Ovary (tissue), 7 donors: ENCODE measurements at regions not wholly inside any gene's neighbourhood (a gene's known extent, or its start where the extent isn't known, plus 50 kb on each side); places are given as distances from the start of the nearest gene placed in this dataset.
A peak's percentile ranks its signal among the peaks of the same experiment; 100 is the strongest.
"Not testable (repeated sequence)": the region's sequence is repeated elsewhere in the genome, so short reads cannot be mapped to it uniquely, and the experiment has no call there.

Source experiments
- DNase-seq, 5 donors: peaks; one replicate each; pipeline ENCODE4 v3.0.0-alpha.2; 2019 to 2020
- H3K27ac ChIP-seq, 2 donors: fragments of 200-600 bp; one replicate each; pipeline versions ENCODE4 v1.5.1 to v1.8.0; 2019 to 2022
- H3K27me3 ChIP-seq: fragments of 200-600 bp; one replicate; pipeline ENCODE4 v1.8.0; 2022
- H3K36me3 ChIP-seq: fragments of 200-600 bp; sonication (generic); one replicate; pipeline ENCODE4 v1.5.1; 2019
- H3K4me1 ChIP-seq: one replicate; pipeline ENCODE4 v1.8.1; 2013; ENCODE audit warnings: mild to moderate bottlenecking, moderate library complexity; ENCODE audit not compliant: insufficient read depth
- H3K4me3 ChIP-seq: fragments of 200-600 bp; sonication (generic); one replicate; pipeline ENCODE4 v1.5.1; 2017
- H3K9me3 ChIP-seq, 2 donors: fragments of 200-600 bp in 1 of 2; sonication (generic) in 1 of 2; one replicate each; pipeline versions ENCODE4 v1.5.1 to v1.8.1; 2013 to 2019; ENCODE audit warnings: mild to moderate bottlenecking in 1 of 2, moderate library complexity in 1 of 2
- CTCF ChIP-seq, 3 donors: fragments of 450-650 bp in 2 of 3; fragments of 200-600 bp in 1 of 3; IDR thresholded peaks; one replicate each; pipeline versions ENCODE4 v1.5.1 to v1.8.0; 2016 to 2022; ENCODE audit warnings: antibody characterized with exemption in 3 of 3, mild to moderate bottlenecking in 1 of 3
- EP300 ChIP-seq: sonication (generic); formaldehyde crosslinking; IDR thresholded peaks from one replicate; pipeline ENCODE4 v1.6.1; 2017; ENCODE audit warnings: antibody characterized with exemption
- POLR2A ChIP-seq: fragments of 450-650 bp; IDR thresholded peaks from one replicate; pipeline ENCODE4 v1.6.1; 2017; ENCODE audit warnings: antibody characterized with exemption, mild to moderate bottlenecking, moderate library complexity
- WGBS, 3 donors: extraction: QIAGEN DNeasy Blood & Tissue Kit in 1 of 3; methylation state at CpG; one replicate each; pipeline versions ENCODE4 v1.1.5 to v1.1.7; 2013 to 2017; 5-methylcytosine and 5-hydroxymethylcytosine counted together
- intact Hi-C, 4 donors: fragments of 100-400 bp; cut with DNase I; formaldehyde crosslinking; loops; one replicate each; pipeline versions ENCODE4 v1.11.0 to v1.15.1; 2022 to 2023
- donor health status: DM: no; HTN: no; CAD: no; lungs with moderate emphysema.
- donor health status: DM: no; HTN: no; CAD: no.
- donor health status: Bipolar disorder and iron deficiency.
- donor health status: DM: no; HTN: no; CAD: no.
- donor health status: DM: yes; HTN: yes; CAD: no.

GRCh38 chr10:118960157-118961090 lies 69.1 kb upstream of the NANOS1 start:
- WGBS, 3 donors, result 58 to 59% (median 58%) methylated on average over 15 to 17 of the region's 17 CpGs
- peak in 4 of 5 donors; percentile 24 to 75 (median 41) for DNase-seq
- no peaks in the 10 kb centered on the region for H3K36me3 ChIP-seq
- no peak overlapping the region for H3K4me3 ChIP-seq
- H3K27me3 ChIP-seq, result no peaks in the 10 kb centered on the region
- intact Hi-C loops, result no loop called here
- no peaks in the 10 kb centered on the region for H3K9me3 ChIP-seq
- H3K4me1 ChIP-seq, result peaks cover 6% of the 10 kb centered on the region
- no peak overlapping the region for H3K27ac ChIP-seq
- TF ChIP-seq CTCF (IDR thresholded peaks at IDR 0.05), result no peak
- no peak for TF ChIP-seq EP300
- TF ChIP-seq POLR2A, result no peak

- intact Hi-C loops, result no loop called here
- Histone ChIP-seq H3K4me3 (no peak overlapping the region), H3K4me1 (peaks cover 6% of the 10 kb centered on the region), H3K9me3 (no peaks in the 10 kb centered on the region), H3K27me3 (no peaks in the 10 kb centered on the region), H3K36me3 (no peaks in the 10 kb centered on the region), H3K27ac (no peak overlapping the region)
- WGBS, 3 donors, result 69 to 73% (median 73%) methylated on average over 7 of the region's 7 CpGs
- DNase-seq, result no peak
- no peak for TF ChIP-seq EP300
- no peak for TF ChIP-seq POLR2A
- TF ChIP-seq CTCF (IDR thresholded peaks at IDR 0.05), result no peak
Measured at GRCh38 chr10:118961436-118961835, 68.1 kb upstream of the NANOS1 start.

GRCh38 chr10:118962331-118962868 lies 67.1 kb upstream of the NANOS1 start:
- H3K27ac ChIP-seq, H3K9me3 ChIP-seq, H3K4me3 ChIP-seq, intact Hi-C loops, DNase-seq, H3K36me3 ChIP-seq, H3K27me3 ChIP-seq: not testable (repeated sequence)
- WGBS, 3 donors, result 35 to 39% (median 38%) methylated on average over 7 of the region's 7 CpGs
- H3K4me1 ChIP-seq, result peaks cover 10% of the 10 kb centered on the region

- H3K4me3 ChIP-seq, result no peak overlapping the region
- WGBS, 3 donors, result 85 to 88% (median 86%) methylated on average over 10 of the region's 10 CpGs
- peaks cover 10% of the 10 kb centered on the region for H3K4me1 ChIP-seq
- H3K27ac ChIP-seq, result no peak overlapping the region
- no peaks in the 10 kb centered on the region for H3K9me3 ChIP-seq
- intact Hi-C loops, result no loop called here
- TF ChIP-seq EP300 (no peak), POLR2A (no peak), CTCF (IDR thresholded peaks at IDR 0.05) (no peak)
- H3K36me3 ChIP-seq, result no peaks in the 10 kb centered on the region
- DNase-seq, result no peak
- no peaks in the 10 kb centered on the region for H3K27me3 ChIP-seq
Measured at GRCh38 chr10:118963341-118963740, 66.2 kb upstream of the NANOS1 start.

- H3K27me3 ChIP-seq, result no peaks in the 10 kb centered on the region
- no peak for DNase-seq
- H3K4me3 ChIP-seq, result no peak overlapping the region
- TF ChIP-seq EP300 (no peak), POLR2A (no peak), CTCF (IDR thresholded peaks at IDR 0.05) (no peak)
- H3K27ac ChIP-seq, result no peak overlapping the region
- H3K36me3 ChIP-seq, result no peaks in the 10 kb centered on the region
- 93 to 100% (median 97%) methylated on average over 2 of the region's 2 CpGs for WGBS, 3 donors
- peaks cover 8% of the 10 kb centered on the region for H3K4me1 ChIP-seq
- intact Hi-C loops, result no loop called here
- no peaks in the 10 kb centered on the region for H3K9me3 ChIP-seq
Measured at GRCh38 chr10:118963933-118964332, 65.6 kb upstream of the NANOS1 start.

GRCh38 chr10:118964476-118964875 lies 65.0 kb upstream of the NANOS1 start:
- H3K4me3 ChIP-seq, H3K4me1 ChIP-seq, DNase-seq, intact Hi-C loops, H3K27me3 ChIP-seq, H3K9me3 ChIP-seq, H3K36me3 ChIP-seq, H3K27ac ChIP-seq: not testable (repeated sequence)
- WGBS, 3 donors, result 75 to 99% (median 96%) methylated on average over 3 of the region's 3 CpGs
